ENCODE measurements at regions not wholly inside any gene's neighbourhood (a gene's known extent, or its start where the extent isn't known, plus 50 kb on each side); places are given as distances from the start of the nearest gene placed in this dataset.

- peak; percentile 99 for DNase-seq (ENCODE audit: low read depth)
- no peak overlapping the region for H3K4me3 ChIP-seq (ENCODE audit: low read depth, low read length)
- TF ChIP-seq, protein P1, sequence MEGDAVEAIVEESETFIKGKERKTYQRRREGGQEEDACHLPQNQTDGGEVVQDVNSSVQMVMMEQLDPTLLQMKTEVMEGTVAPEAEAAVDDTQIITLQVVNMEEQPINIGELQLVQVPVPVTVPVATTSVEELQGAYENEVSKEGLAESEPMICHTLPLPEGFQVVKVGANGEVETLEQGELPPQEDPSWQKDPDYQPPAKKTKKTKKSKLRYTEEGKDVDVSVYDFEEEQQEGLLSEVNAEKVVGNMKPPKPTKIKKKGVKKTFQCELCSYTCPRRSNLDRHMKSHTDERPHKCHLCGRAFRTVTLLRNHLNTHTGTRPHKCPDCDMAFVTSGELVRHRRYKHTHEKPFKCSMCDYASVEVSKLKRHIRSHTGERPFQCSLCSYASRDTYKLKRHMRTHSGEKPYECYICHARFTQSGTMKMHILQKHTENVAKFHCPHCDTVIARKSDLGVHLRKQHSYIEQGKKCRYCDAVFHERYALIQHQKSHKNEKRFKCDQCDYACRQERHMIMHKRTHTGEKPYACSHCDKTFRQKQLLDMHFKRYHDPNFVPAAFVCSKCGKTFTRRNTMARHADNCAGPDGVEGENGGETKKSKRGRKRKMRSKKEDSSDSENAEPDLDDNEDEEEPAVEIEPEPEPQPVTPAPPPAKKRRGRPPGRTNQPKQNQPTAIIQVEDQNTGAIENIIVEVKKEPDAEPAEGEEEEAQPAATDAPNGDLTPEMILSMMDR (IDR thresholded peaks at IDR 0.05; ENCODE audit: insufficient read depth, low read depth, low read length), result no peak
These were observed 230.3 kb upstream of the PGRMC2 start for GRCh38 chr4:128517739-128518510.

GRCh38 chr4:128517096-128517738, 229.6 kb upstream of the PGRMC2 start:
- TF ChIP-seq, protein P1 (IDR thresholded peaks at IDR 0.05; ENCODE audit: insufficient read depth, low read depth, low read length), result no peak
- DNase-seq (ENCODE audit: low read depth), result peak; percentile 71
- no peak overlapping the region for H3K4me3 ChIP-seq (ENCODE audit: low read depth, low read length)

GRCh38 chr4:128516301-128516969, 228.8 kb upstream of the PGRMC2 start:
- TF ChIP-seq, protein P1 (IDR thresholded peaks at IDR 0.05; ENCODE audit: insufficient read depth, low read depth, low read length), result no peak
- DNase-seq (ENCODE audit: low read depth), result peak; percentile 97
- no peak overlapping the region for H3K4me3 ChIP-seq (ENCODE audit: low read depth, low read length)

- TF ChIP-seq, protein P1 (IDR thresholded peaks at IDR 0.05; ENCODE audit: insufficient read depth, low read depth, low read length), result no peak
- peak; percentile 75 for DNase-seq (ENCODE audit: low read depth)
- no peak overlapping the region for H3K4me3 ChIP-seq (ENCODE audit: low read depth, low read length)
These were observed 226.3 kb upstream of the PGRMC2 start for GRCh38 chr4:128513664-128514484.

- TF ChIP-seq, protein P1 (IDR thresholded peaks at IDR 0.05; ENCODE audit: insufficient read depth, low read depth, low read length), result no peak
- no peak for DNase-seq (ENCODE audit: low read depth)
These were observed 225.2 kb upstream of the PGRMC2 start for GRCh38 chr4:128512767-128513322.

GRCh38 chr4:128512161-128512560, 224.5 kb upstream of the PGRMC2 start:
- H3K4me3 ChIP-seq (ENCODE audit: low read depth, low read length), result no peak overlapping the region
- no peak for DNase-seq (ENCODE audit: low read depth)
- TF ChIP-seq, protein P1 (IDR thresholded peaks at IDR 0.05; ENCODE audit: insufficient read depth, low read depth, low read length), result no peak

More at GRCh38 chr4:128512767-128513322, 225.2 kb upstream of the PGRMC2 start:
- no peak overlapping the region for H3K4me3 ChIP-seq (ENCODE audit: low read depth, low read length)
